Left renal pelvis (tissue), 4 donors: ENCODE measurements at regions not wholly inside any gene's neighbourhood (a gene's known extent, or its start where the extent isn't known, plus 50 kb on each side); places are given as distances from the start of the nearest gene placed in this dataset.

Source experiments
- DNase-seq, 4 donors: peaks; one replicate each; pipeline ENCODE4 v3.0.0-alpha.2; 2013; ENCODE audit warnings: low read depth in 4 of 4, low spot score in 3 of 4

GRCh38 chr13:106354961-106355360, 180.5 kb downstream of the EFNB2 start:
- DNase-seq = no peak

GRCh38 chr13:106352850-106353249, 182.6 kb downstream of the EFNB2 start:
- no peak for DNase-seq

- no peak for DNase-seq
These were observed 184.2 kb downstream of the EFNB2 start for GRCh38 chr13:106351251-106351650.

- DNase-seq = no peak
These were observed 185.3 kb downstream of the EFNB2 start for GRCh38 chr13:106350208-106350607.

GRCh38 chr13:106349080-106349931, 186.2 kb downstream of the EFNB2 start:
- DNase-seq = no peak

GRCh38 chr13:106348075-106348840, 187.2 kb downstream of the EFNB2 start:
- DNase-seq = no peak

- DNase-seq = no peak
These were observed 191.1 kb downstream of the EFNB2 start for GRCh38 chr13:106344342-106344741.

GRCh38 chr13:106343836-106344235, 191.6 kb downstream of the EFNB2 start:
- DNase-seq = no peak

- no peak for DNase-seq
These were observed 195.2 kb downstream of the EFNB2 start for GRCh38 chr13:106340249-106340648.

GRCh38 chr13:106337096-106337850, 198.2 kb downstream of the EFNB2 start:
- no peak for DNase-seq

- no peak for DNase-seq
These were observed 198.8 kb downstream of the EFNB2 start for GRCh38 chr13:106336668-106337067.

GRCh38 chr13:106332621-106333020, 202.8 kb downstream of the EFNB2 start:
- DNase-seq = no peak

GRCh38 chr13:106331116-106331515, 204.3 kb downstream of the EFNB2 start:
- DNase-seq = no peak

GRCh38 chr13:106329941-106330340, 205.5 kb downstream of the EFNB2 start:
- no peak for DNase-seq

- DNase-seq = no peak
These were observed 208.7 kb downstream of the EFNB2 start for GRCh38 chr13:106326751-106327150.

- DNase-seq = no peak
These were observed 211.0 kb downstream of the EFNB2 start for GRCh38 chr13:106324444-106324843.

GRCh38 chr13:106322628-106323027, 212.8 kb downstream of the EFNB2 start:
- DNase-seq = no peak

- no peak for DNase-seq
These were observed 216.5 kb downstream of the EFNB2 start for GRCh38 chr13:106318941-106319411.

GRCh38 chr13:106314417-106314816, 221.0 kb downstream of the EFNB2 start:
- no peak for DNase-seq

GRCh38 chr13:106311004-106311403, 224.5 kb downstream of the EFNB2 start:
- DNase-seq = no peak

- DNase-seq = no peak
These were observed 225.1 kb downstream of the EFNB2 start for GRCh38 chr13:106310291-106310865.
